ENCODE measurements at regions not wholly inside any gene's neighbourhood (a gene's known extent, or its start where the extent isn't known, plus 50 kb on each side); places are given as distances from the start of the nearest gene placed in this dataset.

DNA sequence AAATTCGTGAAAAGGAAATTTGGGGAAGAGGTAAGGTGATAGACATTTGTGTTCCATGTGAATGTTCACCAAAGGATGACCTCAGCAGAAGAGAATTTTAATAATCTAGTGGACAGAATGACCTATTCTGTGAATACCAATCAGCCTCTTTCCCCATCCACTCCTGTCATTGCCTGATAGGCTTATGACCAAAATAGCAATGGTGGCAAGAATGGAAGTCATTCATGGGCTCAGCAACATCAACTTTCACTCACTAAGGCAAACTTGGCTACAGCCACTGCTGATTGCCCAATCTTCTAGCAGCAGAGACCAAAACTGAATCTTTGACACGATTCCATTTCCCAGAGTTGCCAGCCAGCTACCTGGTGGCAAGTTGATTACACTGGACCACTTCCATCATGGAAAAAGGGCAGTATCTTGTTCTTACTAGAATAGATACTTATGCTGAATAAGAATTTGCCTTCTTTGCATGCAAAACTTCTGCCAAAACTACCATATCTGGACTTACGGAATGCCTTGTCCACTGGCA is 348.7 kb upstream of the PBX1 start:
- H3K36me3 ChIP-seq: no peaks in the 10 kb centered on the region
- H3K9me3 ChIP-seq: no peaks in the 10 kb centered on the region
- no peak for DNase-seq
- no peaks in the 10 kb centered on the region for H3K27me3 ChIP-seq
- no peak overlapping the region for H3K4me3 ChIP-seq

GRCh38 chr1:164223378-164223777 is 335.6 kb upstream of the PBX1 start:
- Histone ChIP-seq H3K4me3 (no peak overlapping the region), H3K36me3 (no peaks in the 10 kb centered on the region), H3K27me3 (no peaks in the 10 kb centered on the region; the same call in 1 of the 2 replicates), H3K9me3 (no peaks in the 10 kb centered on the region)
- DNase-seq: no peak

DNA sequence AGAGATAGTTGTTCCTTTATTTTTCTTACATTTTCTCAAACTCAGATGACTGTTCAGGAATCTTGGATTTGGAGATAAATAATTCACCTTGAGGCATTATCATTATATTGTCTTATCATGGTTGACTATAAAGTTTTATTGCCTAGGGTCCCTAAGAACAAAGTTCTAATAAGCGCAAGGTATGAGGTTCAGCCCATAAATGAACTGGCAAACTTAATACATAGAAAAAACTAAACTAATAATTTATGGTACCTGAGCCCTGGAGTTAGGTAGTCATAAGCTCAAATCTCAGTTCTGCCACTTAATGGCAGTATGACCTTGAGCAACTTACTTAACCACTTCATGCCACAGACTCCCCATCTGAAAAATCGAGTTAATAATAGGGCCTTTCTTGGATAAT is 334.0 kb upstream of the PBX1 start:
- Histone ChIP-seq H3K27me3 (no peaks in the 10 kb centered on the region; the same call in 1 of the 2 replicates), H3K9me3 (no peaks in the 10 kb centered on the region), H3K4me3 (no peak overlapping the region), H3K36me3 (no peaks in the 10 kb centered on the region)
- DNase-seq: no peak

DNA sequence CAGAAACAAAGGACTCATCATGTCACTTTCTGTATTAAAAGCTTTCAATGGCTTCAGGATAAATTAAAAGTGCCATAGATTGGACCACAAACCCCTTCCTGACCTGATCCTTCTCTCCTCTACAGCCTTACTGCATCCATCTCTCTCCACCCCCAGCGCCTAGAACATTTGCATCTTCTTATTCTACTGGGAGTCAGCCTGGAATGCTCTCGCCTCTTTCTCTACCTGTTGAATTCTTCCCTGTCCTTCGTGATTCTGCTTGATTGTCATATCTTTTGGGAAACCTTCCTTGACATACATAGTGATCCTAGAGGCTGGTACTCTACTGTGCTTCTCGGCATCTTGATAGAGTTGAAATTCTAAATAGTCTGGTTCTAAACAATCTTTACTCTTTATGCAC is 332.0 kb upstream of the PBX1 start:
- no peaks in the 10 kb centered on the region for H3K9me3 ChIP-seq
- DNase-seq: no peak
- no peaks in the 10 kb centered on the region; the same call in 1 of the 2 replicates for H3K27me3 ChIP-seq
- H3K4me3 ChIP-seq: no peak overlapping the region
- H3K36me3 ChIP-seq: no peaks in the 10 kb centered on the region

- Histone ChIP-seq H3K4me3 (no peak overlapping the region), H3K36me3 (no peaks in the 10 kb centered on the region), H3K27me3 (no peaks in the 10 kb centered on the region; the same call in 1 of the 2 replicates), H3K9me3 (no peaks in the 10 kb centered on the region)
- DNase-seq: no peak
These were observed 330.1 kb upstream of the PBX1 start for GRCh38 chr1:164228928-164229327.

- DNase-seq: no peak
- H3K36me3 ChIP-seq: no peaks in the 10 kb centered on the region
- no peak overlapping the region for H3K4me3 ChIP-seq
- H3K9me3 ChIP-seq: no peaks in the 10 kb centered on the region
- no peaks in the 10 kb centered on the region for H3K27me3 ChIP-seq
These were observed 325.8 kb upstream of the PBX1 start for GRCh38 chr1:164233149-164233548.

DNA sequence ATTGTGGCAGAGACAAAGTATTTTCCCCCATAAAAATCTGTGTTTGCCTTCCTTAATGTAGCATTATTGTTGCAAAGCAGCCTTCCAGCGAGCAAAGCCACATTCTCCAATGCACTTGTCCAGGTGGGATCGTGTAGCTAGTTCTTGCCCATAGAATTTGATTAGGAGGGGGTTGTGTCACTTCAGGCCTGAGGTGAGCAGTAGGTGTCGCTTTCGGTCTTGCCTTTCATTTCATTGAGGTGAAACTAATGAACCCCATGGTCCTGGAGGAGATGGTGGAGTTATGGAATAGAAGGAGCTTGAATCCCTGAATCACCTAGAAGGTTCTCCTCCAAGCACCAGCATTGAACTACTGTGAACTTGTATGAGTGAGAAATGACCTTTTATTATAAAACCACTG is 318.9 kb upstream of the PBX1 start:
- Histone ChIP-seq H3K4me3 (no peak overlapping the region), H3K27me3 (no peaks in the 10 kb centered on the region), H3K9me3 (no peaks in the 10 kb centered on the region), H3K36me3 (no peaks in the 10 kb centered on the region)
- no peak for DNase-seq

DNA sequence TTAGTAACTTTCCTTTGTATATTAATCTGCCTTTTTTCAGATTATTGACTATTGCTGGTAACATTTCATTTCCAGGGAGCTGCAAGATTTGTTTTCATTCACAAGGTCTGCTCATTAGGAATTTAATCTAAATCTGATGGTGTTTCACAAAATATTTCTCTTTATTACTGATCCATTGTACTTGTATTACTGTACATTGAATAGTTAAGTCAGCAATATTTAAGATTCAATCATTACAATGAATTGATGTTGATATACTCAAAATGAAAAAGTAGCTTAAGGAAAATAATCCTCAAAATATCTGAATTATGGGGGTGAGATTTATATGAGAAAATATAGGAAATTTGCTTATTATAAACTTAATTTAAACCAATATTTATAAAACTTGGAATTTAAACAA is 308.6 kb upstream of the PBX1 start:
- no peaks in the 10 kb centered on the region for H3K9me3 ChIP-seq
- no peak overlapping the region for H3K4me3 ChIP-seq
- no peaks in the 10 kb centered on the region for H3K27me3 ChIP-seq
- no peaks in the 10 kb centered on the region for H3K36me3 ChIP-seq
- DNase-seq: no peak

GRCh38 chr1:164256456-164256855 is 302.5 kb upstream of the PBX1 start:
- Histone ChIP-seq H3K27me3 (no peaks in the 10 kb centered on the region), H3K4me3 (no peak overlapping the region)
- no peak for DNase-seq

GRCh38 chr1:164261691-164262240 is 297.2 kb upstream of the PBX1 start:
- H3K27me3 ChIP-seq: no peaks in the 10 kb centered on the region
- H3K4me3 ChIP-seq: no peak overlapping the region
- DNase-seq: no peak
- no peaks in the 10 kb centered on the region for H3K9me3 ChIP-seq
- no peaks in the 10 kb centered on the region for H3K36me3 ChIP-seq

More at GRCh38 chr1:164256456-164256855, 302.5 kb upstream of the PBX1 start:
- Histone ChIP-seq H3K36me3 (no peaks in the 10 kb centered on the region), H3K9me3 (no peaks in the 10 kb centered on the region)

DNA sequence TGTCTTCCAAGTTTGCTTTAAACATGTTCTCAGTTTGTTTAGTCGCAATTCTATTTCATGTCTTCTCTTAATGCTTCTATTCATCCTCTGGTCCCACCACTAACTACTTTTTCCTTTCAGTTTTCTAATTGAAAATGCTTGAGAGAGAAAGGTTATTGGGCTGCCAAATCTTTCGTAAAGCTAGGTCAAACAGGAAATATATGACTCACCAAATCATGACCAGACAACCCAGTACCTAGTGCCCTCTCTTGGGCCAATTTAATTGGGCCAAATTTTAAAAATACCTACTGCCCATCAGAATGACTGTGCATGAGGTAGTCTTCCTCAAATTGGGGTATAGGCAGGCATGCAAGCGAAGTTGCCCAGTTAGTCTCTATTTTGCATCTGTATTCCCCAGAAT is 295.4 kb upstream of the PBX1 start:
- no peaks in the 10 kb centered on the region for H3K36me3 ChIP-seq
- no peak for DNase-seq
- no peaks in the 10 kb centered on the region for H3K9me3 ChIP-seq
- no peaks in the 10 kb centered on the region for H3K27me3 ChIP-seq
- no peak overlapping the region for H3K4me3 ChIP-seq

GRCh38 chr1:164265232-164265631 is 293.8 kb upstream of the PBX1 start:
- H3K9me3 ChIP-seq: no peaks in the 10 kb centered on the region
- H3K4me3 ChIP-seq: no peak overlapping the region
- no peaks in the 10 kb centered on the region for H3K36me3 ChIP-seq
- DNase-seq: no peak
- no peaks in the 10 kb centered on the region for H3K27me3 ChIP-seq

DNA sequence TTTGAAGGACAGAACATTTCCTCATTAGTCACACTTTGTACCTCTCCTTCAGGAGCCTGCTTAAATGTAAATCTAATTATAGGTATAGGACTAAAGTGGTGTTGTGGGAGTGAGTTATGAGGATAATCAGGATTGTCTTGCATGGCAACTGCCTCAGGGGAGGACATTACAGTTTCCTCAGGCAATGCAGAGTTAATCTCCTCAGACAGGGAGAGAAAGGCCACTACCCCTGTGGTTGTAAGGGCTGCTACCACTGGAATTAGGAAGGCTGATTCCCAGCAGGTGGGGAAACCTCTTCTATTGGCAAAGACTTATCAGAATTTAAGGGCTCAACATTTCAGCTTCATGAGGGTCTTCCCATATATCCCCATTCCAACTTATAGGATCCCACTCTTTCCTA is 286.8 kb upstream of the PBX1 start:
- Histone ChIP-seq H3K4me3 (no peak overlapping the region), H3K36me3 (no peaks in the 10 kb centered on the region), H3K27me3 (no peaks in the 10 kb centered on the region), H3K9me3 (no peaks in the 10 kb centered on the region)
- DNase-seq: no peak

GRCh38 chr1:164296172-164296571 is 262.8 kb upstream of the PBX1 start:
- no peaks in the 10 kb centered on the region for H3K36me3 ChIP-seq
- DNase-seq: no peak

GRCh38 chr1:164308101-164308500 is 250.9 kb upstream of the PBX1 start:
- DNase-seq: no peak
- no peaks in the 10 kb centered on the region for H3K36me3 ChIP-seq
- H3K27me3 ChIP-seq: no peaks in the 10 kb centered on the region; the same call in 1 of the 2 replicates
- no peaks in the 10 kb centered on the region for H3K9me3 ChIP-seq
- H3K4me3 ChIP-seq: no peak overlapping the region

More at GRCh38 chr1:164296172-164296571, 262.8 kb upstream of the PBX1 start:
- Histone ChIP-seq H3K4me3 (no peak overlapping the region), H3K27me3 (no peaks in the 10 kb centered on the region), H3K9me3 (no peaks in the 10 kb centered on the region)

DNA sequence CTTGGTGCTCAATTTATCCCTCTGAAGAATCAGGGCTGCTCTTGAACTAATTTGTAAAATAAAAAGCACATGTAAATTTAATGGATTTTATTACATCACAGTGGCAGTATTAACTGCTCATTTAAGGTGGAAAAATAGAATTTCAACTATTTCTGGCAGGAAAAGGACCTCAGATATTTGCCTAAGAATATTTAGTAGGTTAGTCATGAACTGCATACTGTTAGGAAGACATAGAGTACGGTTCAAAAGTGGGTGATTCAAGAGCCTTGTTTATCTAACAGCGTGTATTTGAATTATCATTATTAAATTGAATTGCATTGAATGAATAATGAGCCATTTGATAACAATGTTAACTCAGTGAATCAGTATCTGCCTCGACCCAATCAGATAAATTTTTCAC is 248.8 kb upstream of the PBX1 start:
- peaks cover 2% of the 10 kb centered on the region; the same call in 1 of the 2 replicates for H3K27me3 ChIP-seq
- H3K4me3 ChIP-seq: no peak overlapping the region
- DNase-seq: no peak

GRCh38 chr1:164311377-164311776 is 247.6 kb upstream of the PBX1 start:
- H3K36me3 ChIP-seq: no peaks in the 10 kb centered on the region
- H3K9me3 ChIP-seq: no peaks in the 10 kb centered on the region
- DNase-seq: no peak

More for the DNA sequence above, 248.8 kb upstream of the PBX1 start:
- Histone ChIP-seq H3K36me3 (no peaks in the 10 kb centered on the region), H3K9me3 (no peaks in the 10 kb centered on the region)

More at GRCh38 chr1:164311377-164311776, 247.6 kb upstream of the PBX1 start:
- Histone ChIP-seq H3K27me3 (peaks cover 2% of the 10 kb centered on the region; the same call in 1 of the 2 replicates), H3K4me3 (no peak overlapping the region)

Measured in MG63 (cell line).